ENCODE measurements at regions not wholly inside any gene's neighbourhood (a gene's known extent, or its start where the extent isn't known, plus 50 kb on each side); places are given as distances from the start of the nearest gene placed in this dataset.

- Histone ChIP-seq H3K23me2 (ENCODE audit: insufficient read length, low read depth, low read length, poor library complexity, severe bottlenecking) (no peaks in the 10 kb centered on the region), H2BK5ac (ENCODE audit: insufficient read length, low read length) (no peak overlapping the region), H2AK5ac (ENCODE audit: insufficient read length, low read length) (no peak overlapping the region), H3K4ac (ENCODE audit: low read depth, low read length) (no peak overlapping the region), H3K79me2 (ENCODE audit: insufficient read depth, low read length) (no peaks in the 10 kb centered on the region), H2BK12ac (ENCODE audit: insufficient read length, low read depth, low read length) (no peak overlapping the region), H3K4me1 (ENCODE audit: insufficient read depth, low read length) (peaks cover 19% of the 10 kb centered on the region; the same call in 1 of the 2 replicates), H3K27me3 (ENCODE audit: insufficient read depth, low read length) (no peaks in the 10 kb centered on the region), H3K79me1 (ENCODE audit: insufficient read depth, low read depth, low read length, poor library complexity, severe bottlenecking) (no peaks in the 10 kb centered on the region), H2AFZ (ENCODE audit: low read length) (no peak overlapping the region), H3K9me3 (ENCODE audit: control insufficient read depth, low read depth, low read length) (no peaks in the 10 kb centered on the region), H4K20me1 (ENCODE audit: control insufficient read depth, insufficient read depth, insufficient read length) (no peaks in the 10 kb centered on the region), H3K14ac (ENCODE audit: insufficient read depth, low read length) (no peak overlapping the region), H2BK20ac (ENCODE audit: low read depth, low read length, poor library complexity, severe bottlenecking) (no peak overlapping the region), H3T11ph (ENCODE audit: low read length) (no peak overlapping the region), H4K5ac (ENCODE audit: insufficient read length, low read depth, low read length) (no peak overlapping the region), H2BK15ac (ENCODE audit: low read depth, low read length) (no peak overlapping the region), H3K23ac (ENCODE audit: insufficient read length, low read depth, low read length) (no peak overlapping the region), H3K56ac (ENCODE audit: insufficient read length, low read depth, low read length) (no peak overlapping the region), H2BK120ac (ENCODE audit: low read depth, low read length, poor library complexity, severe bottlenecking) (no peak overlapping the region), H4K91ac (ENCODE audit: insufficient read length, low read depth, low read length) (no peak overlapping the region), H3K4me2 (ENCODE audit: insufficient read depth, insufficient read length, low read length) (no peak overlapping the region), H3K27ac (ENCODE audit: insufficient read length, low read depth, low read length) (no peak overlapping the region), H3K9ac (ENCODE audit: extremely low read depth, insufficient read length, low read length) (no peak overlapping the region), H3K18ac (ENCODE audit: insufficient read length, low read depth, low read length) (no peak overlapping the region), H4K8ac (replicated peaks; ENCODE audit: insufficient read length, low read depth, low read length) (no peak overlapping the region)
- no peaks in the 10 kb centered on the region; the same call in 1 of the 2 replicates for H3K27me3 Mint-ChIP-seq (ENCODE audit: low read depth)
- H3K4me1 Mint-ChIP-seq = peaks cover 17 to 23% of the 10 kb centered on the region in 2 experiments
- H3K36me3 Mint-ChIP-seq (ENCODE audit: insufficient read depth in 1 of 3, low read depth in 3 of 3) = peaks cover 4 to 21% (median 11%) of the 10 kb centered on the region in 3 experiments
- no CpG with 5 or more reads among the region's 10 CpGs for WGBS (ENCODE audit: extremely low coverage, insufficient read length, low lambda C conversion rate)
- peaks cover 6 to 14% of the 10 kb centered on the region in 2 experiments; a peak in 4 of 5 replicates for H3K9me3 Mint-ChIP-seq
- no peak for TF ChIP-seq CTCF (conservative IDR thresholded peaks at IDR 0.05)
- peak overlapping the region in 1 of 3 experiments; percentile 22; a peak in 1 of 7 replicates for H3K27ac Mint-ChIP-seq
- H3K4me3 Mint-ChIP-seq = no peak overlapping the region
- no peak for DNase-seq
These were observed 485.4 kb downstream of the ZNF608 start for GRCh38 chr5:124260921-124261515.
